Cardiac septum (tissue), 1 donor: ENCODE measurements at regions not wholly inside any gene's neighbourhood (a gene's known extent, or its start where the extent isn't known, plus 50 kb on each side); places are given as distances from the start of the nearest gene placed in this dataset.
"Not testable (repeated sequence)": the region's sequence is repeated elsewhere in the genome, so short reads cannot be mapped to it uniquely, and the experiment has no call there.

Experiments used
- DNase-seq: peaks from one replicate; pipeline ENCODE4 v3.0.0-alpha.2; 2020; ENCODE audit warnings: low spot score
- intact Hi-C: fragments of 100-400 bp; cut with DNase I; formaldehyde crosslinking; loops from one replicate; pipeline ENCODE4 v1.14.0; 2022
- donor health status: DM: no; HTN: no; CAD: no.

- DNase-seq, intact Hi-C loops: not testable (repeated sequence)
These were observed 292.3 kb downstream of the BCL2L11 start for GRCh38 chr2:111412841-111413650.

DNA sequence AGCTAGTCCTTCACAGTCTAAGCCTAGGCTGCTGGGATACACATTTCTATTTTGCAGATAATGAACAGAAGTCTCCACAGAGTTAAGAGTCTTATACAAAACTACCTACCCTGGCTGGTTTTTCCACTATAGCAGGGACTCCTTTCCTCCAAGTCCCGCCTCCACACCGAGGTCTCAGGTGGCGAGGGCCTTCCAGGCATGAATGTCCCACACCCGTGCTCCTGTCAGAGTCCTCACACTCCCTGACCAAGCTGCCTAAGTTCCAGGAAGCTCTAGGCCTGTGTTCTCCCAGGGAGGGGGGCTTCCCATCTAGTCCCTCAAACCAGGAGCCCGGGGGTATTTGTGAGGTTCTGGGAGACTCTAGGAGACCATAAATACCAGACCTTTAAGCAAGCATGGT, 293.2 kb downstream of the BCL2L11 start:
- intact Hi-C loops, DNase-seq: not testable (repeated sequence)

DNA sequence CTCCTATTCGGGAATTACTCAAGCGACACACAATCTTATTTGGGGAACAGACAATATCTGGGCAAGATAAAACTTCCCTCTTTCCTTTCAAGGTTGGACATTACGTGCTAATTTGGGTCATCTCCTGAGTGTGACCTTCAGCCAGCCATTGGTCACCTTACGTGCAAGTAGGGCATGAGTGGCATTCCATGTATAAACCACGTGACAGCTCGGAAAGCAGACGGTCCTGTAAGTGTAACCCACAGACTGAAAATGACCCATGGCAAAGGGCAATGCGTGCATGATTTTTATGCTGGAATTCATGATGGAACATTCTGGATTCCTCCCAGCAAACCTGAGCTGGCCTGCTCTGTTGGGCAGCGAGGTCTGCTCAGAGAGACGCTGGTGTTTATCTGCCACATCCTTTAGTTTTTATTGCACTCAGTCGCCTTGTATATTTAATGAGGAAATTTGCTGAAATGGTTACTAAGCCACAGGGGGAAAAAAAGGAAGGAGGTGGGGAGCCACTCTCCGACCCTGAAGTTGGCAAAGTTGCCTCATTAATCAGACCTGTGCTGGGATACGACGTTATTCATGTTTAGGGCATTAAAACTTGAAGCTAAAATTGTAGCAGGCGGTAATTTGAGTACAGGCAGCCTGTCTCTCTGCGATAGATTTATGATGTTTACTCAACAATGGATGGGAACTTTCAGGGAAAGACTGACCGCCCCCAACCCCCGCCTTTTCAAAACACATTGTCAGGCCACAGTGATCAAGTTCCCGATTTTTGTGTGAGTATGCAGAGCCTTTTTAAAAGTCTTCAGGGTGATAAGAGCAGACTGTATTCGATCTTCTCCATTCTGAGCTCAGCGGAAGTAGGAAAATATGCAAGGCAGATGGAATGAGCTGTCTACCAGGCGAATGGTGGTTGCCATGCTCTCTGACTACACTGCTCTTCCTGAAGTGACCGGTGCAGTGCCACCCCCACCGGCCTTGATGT, 295.3 kb downstream of the BCL2L11 start:
- intact Hi-C loops, DNase-seq: not testable (repeated sequence)

DNA sequence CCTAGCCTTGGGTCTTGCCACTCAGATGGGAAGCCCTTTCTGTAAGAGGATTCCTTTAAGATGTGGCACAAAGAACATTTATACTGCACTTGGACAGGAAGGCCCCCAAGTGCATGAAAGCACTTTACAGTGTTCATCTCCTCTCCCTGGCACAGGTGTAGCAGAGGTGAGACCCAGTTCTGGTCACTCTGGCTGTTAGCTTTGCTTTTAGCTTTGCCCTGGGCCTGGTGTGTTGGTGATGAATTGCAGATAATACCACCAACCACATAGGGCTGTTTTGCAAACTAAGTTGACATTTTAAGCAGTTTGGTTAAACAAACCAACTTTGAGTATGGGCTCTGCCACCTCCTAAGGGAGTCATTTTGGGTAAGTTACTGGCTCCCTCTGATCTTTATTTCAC, 296.3 kb downstream of the BCL2L11 start:
- DNase-seq, intact Hi-C loops: not testable (repeated sequence)

DNA sequence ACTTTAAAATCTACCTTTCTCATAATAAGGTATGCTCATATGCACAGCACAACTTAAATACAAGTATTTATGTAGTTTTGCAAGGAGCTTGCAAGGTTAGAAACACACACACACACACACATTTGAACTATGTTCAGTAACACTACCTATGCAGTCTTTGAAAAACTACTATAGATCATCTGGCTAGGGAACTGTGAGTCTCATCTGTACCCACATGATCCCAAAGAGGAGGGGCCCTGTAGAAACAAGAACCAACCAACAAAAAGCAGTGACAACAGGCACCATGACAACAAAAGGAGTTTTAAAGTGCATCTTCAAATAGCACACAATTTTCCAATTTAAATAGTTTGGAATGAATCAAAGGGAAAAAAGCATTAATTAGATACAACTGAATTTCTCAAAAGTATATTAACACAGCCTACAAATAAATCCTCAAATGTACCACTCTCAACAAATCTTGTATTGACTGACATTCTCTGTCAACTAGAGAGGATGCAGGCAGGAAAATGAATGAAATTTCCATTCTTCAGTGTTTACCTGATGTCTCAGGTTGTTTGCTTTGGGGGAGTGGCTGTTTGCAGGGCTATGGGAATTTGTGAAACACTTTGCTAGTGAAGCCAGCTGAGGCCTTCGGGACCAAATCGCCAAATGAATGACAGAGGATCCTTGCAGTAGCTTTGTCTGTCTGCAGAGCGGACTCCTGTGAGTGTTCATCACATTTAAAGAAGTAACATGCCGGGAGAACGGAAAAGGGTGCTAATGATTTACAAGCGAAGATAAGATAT, 297.6 kb downstream of the BCL2L11 start:
- intact Hi-C loops, DNase-seq: not testable (repeated sequence)

DNA sequence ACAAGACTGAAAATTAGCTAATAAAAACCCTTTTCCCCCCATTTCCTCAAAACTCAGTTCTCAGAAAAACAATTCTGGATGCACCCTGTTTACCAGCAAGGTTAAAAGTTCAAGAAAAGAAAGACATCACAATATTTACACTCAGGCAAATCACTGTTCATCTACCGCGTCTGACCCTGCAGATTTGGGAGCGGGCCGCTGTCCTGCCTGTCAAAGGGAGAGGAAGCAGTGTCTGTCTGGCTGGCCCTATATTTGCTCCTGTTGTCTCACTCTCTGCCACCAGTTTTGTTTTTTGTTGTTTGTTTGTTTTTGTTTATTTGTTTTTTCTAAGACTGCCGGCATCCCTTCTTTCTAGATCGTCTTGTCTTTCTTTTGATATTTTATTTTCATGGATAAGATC, 299.4 kb downstream of the BCL2L11 start:
- intact Hi-C loops, result not testable (repeated sequence)

GRCh38 chr2:111420835-111421234, 300.1 kb downstream of the BCL2L11 start:
- DNase-seq, intact Hi-C loops: not testable (repeated sequence)

More for the DNA sequence above, 299.4 kb downstream of the BCL2L11 start:
- not testable (repeated sequence) for DNase-seq

DNA sequence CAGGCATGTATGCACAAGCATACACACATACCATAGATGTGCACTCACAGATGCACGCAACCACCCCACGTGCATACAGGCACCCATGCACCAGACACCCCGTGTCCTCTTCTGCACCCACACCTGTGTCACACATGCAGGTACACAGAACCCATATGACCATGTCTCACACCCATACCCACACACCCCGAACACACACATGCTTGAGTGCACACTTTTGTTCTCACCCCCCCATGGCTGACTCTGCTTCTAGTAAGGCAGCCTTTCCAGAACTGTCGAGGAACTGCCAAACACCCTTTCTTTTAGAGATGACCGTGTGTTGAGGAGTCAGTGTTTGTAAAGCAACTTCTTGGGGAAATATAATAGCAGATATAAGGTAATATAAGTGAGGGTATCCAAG, 301.2 kb downstream of the BCL2L11 start:
- DNase-seq, intact Hi-C loops: not testable (repeated sequence)

GRCh38 chr2:111422562-111422961, 301.8 kb downstream of the BCL2L11 start:
- DNase-seq, intact Hi-C loops: not testable (repeated sequence)

GRCh38 chr2:111423184-111423583, 302.5 kb downstream of the BCL2L11 start:
- intact Hi-C loops, DNase-seq: not testable (repeated sequence)

DNA sequence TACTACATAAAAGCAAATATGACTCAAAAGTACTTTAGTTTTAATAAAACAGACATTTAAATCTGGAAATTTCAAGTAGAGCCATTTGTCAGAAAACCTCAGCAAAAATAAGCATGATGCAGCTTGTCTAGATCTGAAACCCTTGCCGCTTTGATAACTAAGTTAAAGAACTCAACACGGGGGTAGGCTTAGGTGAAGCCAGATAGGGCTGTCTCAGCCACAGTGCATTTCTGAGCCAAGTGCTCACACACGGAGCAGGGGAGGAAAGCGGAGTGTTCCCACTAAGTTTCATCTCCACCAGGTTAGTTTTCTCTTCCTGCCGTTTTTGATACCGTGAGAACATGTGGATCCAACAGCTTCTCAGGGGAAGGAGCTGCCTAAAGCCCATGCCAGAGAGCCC, 303.5 kb downstream of the BCL2L11 start:
- DNase-seq, intact Hi-C loops: not testable (repeated sequence)

DNA sequence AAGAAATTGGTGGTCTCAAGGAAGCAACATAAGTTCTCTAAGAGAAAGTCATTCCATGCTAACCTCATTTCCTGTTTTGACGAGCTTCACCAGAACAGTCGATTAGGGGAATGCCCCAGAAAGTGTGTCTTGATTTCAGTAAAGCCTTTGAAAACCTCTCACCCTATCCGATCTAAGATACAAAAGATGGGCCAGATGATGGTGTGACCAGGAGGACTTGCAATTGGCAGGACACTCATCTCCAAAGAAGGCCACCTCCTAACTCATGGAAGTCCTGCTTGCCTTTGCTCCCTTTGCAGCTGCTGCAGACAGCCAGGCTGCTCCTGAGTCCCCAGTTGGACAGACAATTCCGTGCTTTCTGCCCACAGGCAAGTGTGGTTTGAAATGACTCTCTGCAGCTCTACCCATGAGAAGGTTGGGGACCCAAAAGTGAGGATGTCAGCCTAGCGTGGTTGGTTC, 304.2 kb downstream of the BCL2L11 start:
- DNase-seq, intact Hi-C loops: not testable (repeated sequence)

GRCh38 chr2:111425789-111426201, 305.1 kb downstream of the BCL2L11 start:
- DNase-seq, intact Hi-C loops: not testable (repeated sequence)

GRCh38 chr2:111427346-111427745, 306.6 kb downstream of the BCL2L11 start:
- DNase-seq, intact Hi-C loops: not testable (repeated sequence)

- DNase-seq, intact Hi-C loops: not testable (repeated sequence)
These were observed 308.2 kb downstream of the BCL2L11 start for GRCh38 chr2:111428915-111429314.

- DNase-seq, intact Hi-C loops: not testable (repeated sequence)
These were observed 308.6 kb downstream of the BCL2L11 start for GRCh38 chr2:111429353-111429752.

- DNase-seq, intact Hi-C loops: not testable (repeated sequence)
These were observed 310.3 kb downstream of the BCL2L11 start for GRCh38 chr2:111430817-111431661.

- DNase-seq, intact Hi-C loops: not testable (repeated sequence)
These were observed 311.7 kb downstream of the BCL2L11 start for GRCh38 chr2:111432423-111432822.
